DMS114 treated with DMSO at 0.1 percent for 48 hours (cell line): ENCODE measurements at regions not wholly inside any gene's neighbourhood (a gene's known extent, or its start where the extent isn't known, plus 50 kb on each side); places are given as distances from the start of the nearest gene placed in this dataset.

Experiments
- DNase-seq: peaks from one replicate; lab custom pipeline; 2025; ENCODE audit not compliant: unreplicated experiment; lab: John Stamatoyannopoulos, UW

DNA sequence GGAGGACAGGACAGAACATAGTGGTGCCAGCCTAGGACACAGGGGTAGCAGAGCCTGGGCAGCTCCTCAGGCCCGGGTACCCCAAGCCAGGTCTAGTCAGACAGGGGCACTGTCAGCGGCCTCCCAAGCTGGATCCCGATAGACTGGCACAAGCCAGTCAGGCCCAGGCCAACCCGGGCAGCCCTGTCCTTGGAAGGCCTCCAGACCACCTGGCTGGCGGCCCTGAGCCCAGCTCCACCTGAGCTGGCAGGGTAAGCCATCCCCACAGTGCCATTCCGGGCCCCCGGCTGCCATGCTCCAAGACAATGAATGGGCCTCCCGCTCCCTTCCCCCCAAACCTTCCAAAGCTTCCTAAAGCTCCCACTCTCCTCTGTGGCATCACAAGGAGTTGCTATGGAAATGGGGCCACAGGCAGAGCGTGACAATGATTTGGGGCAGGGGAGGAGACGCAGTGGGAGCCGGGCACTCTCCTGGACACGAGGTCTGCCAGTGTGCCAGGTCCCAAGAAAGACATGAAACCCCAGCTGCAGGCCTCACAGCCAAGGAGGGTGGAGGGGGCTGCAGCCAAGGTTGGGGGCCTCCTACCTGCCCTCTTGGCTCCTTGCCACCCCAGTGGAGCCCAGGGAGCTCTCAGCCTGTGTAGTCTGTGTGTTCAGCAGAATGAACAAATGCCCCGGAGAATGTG lies 165.6 kb upstream of the LINGO1 start:
- DNase-seq = no peak

DNA sequence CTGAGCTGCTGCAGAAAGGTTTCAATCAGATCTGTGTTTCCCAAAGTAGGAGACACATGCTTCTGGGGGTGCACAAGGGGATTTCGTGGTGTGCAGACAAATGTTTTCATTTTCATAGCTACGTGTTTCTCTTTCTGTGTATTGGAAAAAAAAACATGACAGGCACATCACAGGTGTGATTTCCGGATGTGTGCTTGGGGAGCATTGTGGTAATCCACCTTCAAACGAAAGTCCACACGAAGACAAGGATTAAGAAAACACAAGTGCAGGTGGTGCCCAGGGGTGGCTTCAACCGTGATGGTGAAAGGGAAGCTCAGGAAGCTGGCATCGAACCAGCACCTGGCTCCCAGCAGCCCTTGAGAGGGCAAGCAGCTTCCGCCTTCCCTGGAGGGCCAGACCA lies 164.6 kb upstream of the LINGO1 start:
- DNase-seq = no peak

DNA sequence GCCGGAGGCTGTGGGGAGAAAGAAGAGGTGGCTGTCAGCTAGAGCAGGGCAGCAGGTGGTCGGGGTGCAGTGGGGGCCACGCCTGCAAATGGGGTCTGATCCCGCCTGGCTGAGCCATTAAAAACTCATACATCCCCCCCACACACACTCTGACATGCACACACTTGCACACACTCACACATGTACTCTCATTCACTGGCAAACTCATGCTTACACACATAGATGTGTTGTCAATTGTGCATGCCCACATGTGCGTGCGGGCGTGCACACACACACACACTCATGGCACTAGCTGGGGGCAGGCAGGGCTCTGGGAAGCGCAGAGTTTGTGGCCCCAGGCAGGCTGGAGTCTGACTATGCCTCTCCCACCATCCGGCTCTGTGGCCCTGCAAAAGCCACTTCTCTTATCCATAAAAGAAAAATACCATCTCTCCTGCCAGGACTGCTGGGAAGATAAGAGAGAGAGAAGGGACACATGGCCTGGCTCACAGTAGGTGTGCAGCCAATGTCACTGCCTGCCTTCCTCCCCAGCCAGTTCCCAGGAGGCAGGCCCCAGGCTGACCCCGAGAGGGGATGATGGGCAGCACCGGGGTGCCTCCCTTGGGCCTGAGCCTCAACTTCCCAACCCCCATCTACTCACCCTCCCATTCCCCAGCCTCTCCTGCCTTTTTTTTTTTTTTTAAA lies 163.5 kb upstream of the LINGO1 start:
- DNase-seq = no peak

DNA sequence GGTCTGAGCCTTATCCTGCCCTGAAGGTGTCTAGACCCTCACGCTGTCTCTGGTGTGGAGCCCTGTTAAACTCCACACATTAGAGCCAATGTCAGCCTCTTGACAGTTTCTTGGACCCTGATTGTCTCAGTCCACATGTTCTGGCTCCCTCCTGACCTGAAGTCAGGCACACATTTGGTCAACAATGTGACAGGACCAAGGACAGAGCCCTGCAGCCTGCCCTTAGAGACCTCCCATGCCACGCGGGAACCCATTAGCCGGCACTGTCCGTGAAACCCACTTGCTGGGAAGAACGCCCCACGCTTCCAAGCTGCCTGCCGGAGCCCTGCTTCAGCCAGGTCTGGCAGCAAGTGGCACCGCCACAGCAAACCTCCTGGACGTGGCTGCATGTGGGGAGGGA lies 162.7 kb upstream of the LINGO1 start:
- DNase-seq = no peak

DNA sequence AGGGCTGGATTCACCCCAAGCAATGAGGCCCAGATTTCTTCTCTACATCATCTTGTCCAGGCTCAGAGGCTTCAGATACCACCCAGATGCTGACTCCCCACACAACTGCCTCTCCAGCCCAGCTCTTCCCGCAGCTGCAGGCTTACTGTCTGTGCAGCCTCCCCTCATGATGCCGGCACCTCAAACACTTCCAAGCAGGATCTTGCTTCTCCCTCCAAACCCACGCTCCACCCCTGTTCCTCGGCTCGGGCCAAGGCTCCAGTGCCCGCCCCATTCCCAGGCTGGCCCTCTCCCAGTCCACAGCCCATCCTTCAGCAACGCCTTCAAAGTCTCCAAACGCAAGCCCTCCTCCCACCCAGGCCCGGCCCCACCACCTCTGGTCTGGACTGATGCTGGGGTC lies 159.2 kb upstream of the LINGO1 start:
- no peak for DNase-seq

DNA sequence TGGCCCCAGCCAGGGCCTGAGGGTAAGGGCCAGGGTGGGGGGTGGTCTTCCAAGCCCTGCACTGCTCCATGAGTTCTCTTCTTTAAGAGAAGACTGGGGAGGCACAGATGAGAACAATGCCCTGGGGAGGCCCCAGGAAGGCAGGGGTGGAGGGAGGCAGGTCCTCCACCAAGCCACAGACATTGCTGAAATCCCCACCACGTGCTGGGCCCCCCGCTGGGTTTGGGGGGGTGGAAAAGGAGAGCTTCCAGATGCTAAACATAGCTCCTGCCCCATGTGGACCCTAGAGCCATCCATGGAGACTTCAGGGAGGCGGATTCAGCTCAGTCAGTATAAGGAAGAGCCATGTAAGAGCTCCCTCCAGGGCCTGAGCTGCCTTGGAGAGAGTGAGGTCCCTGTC lies 157.8 kb upstream of the LINGO1 start:
- no peak for DNase-seq

DNA sequence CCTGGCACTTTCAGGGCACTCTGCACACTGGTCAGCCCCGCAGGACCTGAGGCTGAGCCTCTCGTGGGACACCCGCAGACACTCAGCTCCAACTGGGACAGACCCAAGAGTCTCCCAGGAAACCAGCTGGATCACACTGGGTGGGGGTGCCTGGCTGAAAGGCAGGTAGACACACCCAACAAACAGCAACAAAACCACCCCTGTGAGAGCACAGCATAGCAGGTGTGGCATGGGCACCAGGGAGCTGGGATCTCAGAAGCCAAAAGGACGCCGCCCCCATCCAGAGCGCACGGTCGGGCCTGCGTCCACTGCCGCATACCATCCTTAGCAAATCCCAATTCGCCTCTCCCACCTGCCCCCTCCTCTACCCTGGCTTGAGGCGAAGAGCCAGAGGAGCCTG lies 154.2 kb upstream of the LINGO1 start:
- no peak for DNase-seq

DNA sequence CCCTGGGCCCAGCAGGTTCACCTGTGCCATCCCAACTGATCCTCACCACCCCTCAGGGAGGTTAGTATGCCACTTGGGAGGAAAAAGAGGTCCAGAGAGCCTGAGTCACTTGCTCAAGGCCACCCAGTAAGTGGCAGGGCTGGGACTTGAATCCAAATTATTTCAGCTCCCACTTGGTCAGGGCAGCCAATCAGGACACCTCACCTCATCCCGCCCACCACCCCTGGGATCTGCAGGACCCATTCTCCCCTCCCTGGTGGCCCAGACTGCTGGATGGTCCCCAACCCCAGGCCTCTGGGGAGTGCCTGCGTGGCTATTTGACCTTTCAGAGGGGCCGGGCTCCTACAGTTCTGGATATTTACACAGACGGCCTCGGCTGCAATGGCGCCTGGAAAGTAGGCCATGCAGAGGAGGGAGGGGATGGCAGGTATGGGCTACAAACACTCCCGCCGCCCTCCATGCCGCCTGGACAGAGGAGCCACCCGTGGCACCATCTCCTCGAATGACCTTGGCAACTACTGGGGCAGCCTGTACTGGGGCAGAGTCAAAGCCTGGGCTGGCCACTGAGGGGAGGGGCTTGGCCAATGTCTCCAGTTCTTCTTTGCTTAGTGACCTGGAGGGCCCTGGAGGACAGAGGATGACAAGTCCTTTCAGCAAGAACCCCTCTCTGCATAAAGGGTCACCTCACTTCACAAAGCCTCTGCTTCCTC lies 153.6 kb upstream of the LINGO1 start:
- no peak for DNase-seq

DNA sequence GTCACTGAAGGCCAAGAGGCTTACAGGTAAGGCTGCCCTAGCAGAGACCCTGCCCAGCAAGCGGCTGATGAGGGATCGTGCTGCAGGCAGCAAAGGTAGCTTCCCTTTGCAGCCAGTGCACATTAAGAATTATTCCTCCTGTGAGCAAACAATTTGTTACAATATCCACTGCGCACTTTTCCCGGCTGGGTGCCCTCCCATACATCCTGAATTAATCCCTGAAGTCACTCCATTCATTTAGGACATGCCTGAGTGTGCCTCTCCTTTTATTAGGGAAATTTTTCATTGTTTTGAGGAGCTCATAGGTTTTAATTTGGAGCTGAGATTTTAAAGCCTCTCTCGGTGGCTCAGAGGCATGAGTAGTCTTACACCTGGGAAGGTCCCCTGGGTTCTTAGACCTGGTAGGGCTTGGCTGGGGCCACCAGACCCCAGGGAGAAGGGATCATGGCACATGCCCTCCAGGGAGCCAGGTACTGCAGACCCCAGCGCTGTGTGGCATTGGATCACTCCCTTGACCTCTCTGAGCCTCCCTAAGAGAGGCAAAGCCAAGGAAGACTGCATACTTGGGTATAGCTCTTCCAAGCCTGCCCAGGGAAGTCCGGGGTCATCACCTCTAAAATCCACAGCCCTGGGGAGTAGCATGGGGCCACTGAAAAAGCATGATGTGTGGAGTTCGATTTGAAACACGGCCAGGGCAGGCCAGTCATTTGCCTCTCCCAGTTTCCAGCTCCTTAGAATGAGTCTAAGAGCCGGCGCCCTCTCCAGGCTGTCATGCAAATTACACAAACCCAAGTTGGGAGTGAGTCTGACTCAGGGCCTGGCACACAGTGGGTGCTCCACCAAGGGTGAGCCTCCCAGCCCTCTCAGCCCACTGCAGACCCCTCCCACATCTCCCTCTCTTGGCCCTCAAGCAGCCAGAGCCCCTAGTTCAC lies 151.9 kb upstream of the LINGO1 start:
- no peak for DNase-seq

DNA sequence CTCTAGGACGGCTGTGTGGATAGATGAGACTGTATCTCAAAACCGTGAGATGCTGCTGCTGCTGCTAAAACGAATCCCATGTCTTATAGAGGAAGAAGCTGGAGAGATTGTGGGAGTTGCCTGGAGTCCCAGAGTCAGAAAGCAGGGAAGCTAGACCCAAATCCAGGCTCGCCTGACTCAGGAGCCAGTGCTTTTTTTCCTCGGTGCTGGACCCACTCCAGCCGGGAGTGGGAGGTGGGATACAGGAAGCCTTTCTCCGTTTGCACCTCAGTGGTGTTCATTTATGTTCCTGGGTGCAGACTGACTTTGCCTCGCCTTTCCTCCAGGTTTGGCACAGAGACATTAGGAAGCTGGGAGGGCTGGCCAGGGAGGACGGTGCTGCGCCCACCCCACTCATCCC lies 150.9 kb upstream of the LINGO1 start:
- no peak for DNase-seq

DNA sequence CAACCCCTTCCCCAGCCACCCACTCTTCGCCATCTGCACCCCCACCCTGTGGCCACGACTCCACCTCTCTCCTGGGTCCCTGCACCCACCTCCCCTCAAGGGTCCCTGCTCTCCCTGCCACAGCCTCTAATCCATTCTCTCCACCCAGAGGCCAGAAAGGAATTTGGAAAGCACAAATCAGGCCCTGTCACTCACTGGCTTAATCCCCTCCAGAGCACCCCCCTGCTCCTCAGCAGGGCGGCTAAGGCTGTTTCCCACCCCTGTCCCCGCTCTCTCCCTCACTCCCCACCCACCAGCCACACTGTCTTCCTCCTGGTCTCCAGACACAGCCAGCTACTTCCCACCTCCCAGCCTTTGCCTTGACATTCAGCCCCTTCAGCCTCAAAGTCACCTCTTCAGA lies 150.0 kb upstream of the LINGO1 start:
- no peak for DNase-seq

DNA sequence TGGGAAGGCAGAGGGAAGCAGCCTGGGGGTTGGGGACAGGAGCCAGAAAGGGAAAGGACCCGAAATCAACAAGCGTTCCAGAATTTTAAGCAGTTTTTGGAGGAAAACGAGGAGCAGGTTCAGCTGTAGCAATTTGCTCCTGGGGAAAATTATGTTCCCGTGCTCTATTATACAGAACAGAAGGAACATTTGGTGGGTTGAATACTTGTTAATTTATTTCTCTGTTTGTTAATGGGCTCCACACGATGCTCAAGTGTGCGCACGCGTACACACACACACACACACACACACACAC lies 149.2 kb upstream of the LINGO1 start:
- DNase-seq = no peak

DNA sequence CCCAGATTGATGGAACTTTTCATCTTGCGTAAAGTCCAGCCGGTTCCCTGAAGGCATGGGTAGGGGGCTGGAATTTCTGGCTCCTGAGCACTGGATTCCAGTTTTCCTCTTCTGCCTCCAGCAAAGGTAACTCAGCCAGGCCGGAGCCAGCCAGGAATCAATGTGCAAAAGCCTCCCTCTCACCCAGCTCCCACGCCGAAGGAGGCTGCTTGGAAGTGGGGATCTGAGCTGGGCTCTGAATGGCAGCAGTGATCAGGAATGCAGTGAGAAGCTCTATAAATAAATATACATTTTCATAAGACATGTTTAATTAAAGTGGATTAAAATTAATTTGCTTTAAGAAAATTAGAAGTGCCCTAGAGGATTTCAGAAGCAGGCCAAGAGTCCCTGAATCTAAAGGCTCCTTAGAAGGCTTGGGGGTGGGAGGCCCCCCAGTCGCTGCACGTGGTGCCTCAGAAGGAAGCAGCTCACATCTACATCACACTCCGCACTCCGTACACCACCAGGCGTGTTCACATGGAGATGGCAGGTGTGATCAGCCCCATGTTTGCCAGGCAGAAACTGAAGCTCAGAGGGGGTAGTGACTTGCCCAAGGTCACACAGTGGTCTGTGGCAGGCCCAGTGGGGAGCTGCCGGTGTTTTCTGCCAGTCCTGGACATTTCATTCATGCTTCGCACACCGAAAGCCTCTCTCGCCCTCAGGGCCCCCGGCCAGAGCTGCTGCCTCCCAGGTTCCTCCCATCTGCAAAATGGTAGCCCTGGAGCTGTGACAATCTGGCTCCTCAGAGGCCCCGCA lies 148.6 kb upstream of the LINGO1 start:
- no peak for DNase-seq

DNA sequence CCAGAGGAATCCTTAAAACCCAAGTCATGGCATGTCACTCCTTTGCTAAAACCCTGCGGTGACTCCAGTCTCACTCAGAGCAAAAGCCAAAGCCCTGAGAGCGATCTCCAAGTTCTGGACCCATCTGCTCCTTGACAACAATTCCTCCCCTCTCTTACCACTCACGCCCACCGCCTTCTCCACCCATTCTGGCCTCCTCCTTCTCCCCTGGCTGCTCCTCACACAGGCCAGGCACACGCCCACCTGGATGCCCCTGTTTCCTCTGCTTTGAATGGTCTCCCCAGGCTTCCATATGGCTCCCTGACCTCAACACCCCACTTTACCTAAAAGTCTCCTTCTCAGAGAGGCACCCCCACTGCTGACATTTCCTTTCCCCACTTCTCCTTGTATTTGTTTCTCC lies 146.1 kb upstream of the LINGO1 start:
- DNase-seq = no peak

DNA sequence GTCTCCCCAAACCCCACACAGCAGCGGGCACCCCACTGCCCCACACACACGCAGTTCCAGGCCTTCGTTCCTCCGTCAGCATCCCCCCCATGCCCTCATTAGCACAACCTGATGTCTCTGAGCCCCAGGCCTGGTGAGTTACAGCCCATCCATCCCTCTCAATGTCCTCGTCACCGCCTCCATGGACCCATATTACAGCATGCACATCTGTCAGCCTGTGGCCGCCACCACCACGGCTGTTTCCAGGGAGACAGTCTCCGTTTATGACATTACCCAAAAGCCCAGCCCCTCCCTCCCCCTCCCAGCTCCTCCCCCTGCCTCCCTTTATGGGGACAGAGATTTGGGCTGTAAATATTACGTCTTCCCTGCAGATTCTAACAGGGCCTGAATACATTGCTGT lies 143.1 kb upstream of the LINGO1 start:
- no peak for DNase-seq

DNA sequence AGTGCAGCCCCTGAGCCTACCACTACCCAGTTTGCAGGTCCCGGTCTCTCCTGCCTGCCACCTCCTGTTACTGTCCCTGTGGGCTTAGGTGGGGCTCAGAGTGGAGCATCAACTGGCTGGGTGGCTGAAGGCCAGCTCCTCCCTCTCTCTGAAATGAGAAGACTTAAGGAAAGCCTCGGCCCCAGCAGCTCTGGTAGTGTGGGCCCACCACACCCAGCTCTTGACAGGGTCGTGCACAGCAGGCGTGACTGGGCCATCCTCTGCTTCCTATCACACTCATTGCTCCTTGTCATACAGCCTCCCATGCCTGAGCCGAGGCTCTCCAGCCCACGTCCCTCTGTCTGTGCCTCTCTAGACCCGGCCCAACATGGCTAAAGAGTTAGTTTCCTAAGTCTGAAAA lies 142.7 kb upstream of the LINGO1 start:
- DNase-seq = no peak

DNA sequence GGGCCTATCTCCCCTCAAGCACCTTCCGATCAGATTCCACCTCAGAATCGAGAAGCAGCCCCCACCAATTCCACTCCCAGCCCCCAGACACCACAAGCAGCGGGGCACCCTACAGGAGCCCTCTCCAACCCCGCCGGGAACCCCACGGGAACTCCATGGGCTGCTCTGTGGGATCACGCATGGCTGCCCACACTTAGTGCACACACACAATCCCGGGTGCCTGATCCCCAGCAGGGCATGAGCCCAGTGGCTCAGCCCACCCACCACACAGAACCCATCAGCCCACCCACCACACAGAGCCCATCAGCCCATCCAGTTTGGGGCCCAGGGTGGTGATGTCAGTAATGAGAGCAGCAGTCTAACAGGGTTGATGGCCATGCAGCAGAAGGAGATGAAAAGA lies 141.6 kb upstream of the LINGO1 start:
- DNase-seq = no peak

DNA sequence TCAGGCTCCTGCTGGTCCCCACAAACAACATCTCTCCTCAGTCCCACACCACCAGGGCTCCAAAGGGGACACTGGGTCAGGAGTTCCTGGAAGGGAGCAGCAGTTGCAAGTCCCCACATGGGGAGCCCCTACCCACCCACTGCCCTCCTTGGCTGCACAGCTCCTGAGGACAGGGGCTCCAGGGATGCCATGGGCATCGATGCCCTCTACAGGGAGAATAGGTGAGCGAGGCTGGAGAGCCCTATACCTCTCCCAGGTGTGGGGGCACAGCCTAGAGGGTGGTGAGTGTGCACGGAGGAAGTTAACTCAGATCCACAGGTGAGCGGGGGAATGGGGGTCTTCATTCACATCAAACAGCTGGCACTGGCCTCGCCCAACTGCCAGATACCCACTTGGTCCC lies 141.2 kb upstream of the LINGO1 start:
- DNase-seq = no peak

DNA sequence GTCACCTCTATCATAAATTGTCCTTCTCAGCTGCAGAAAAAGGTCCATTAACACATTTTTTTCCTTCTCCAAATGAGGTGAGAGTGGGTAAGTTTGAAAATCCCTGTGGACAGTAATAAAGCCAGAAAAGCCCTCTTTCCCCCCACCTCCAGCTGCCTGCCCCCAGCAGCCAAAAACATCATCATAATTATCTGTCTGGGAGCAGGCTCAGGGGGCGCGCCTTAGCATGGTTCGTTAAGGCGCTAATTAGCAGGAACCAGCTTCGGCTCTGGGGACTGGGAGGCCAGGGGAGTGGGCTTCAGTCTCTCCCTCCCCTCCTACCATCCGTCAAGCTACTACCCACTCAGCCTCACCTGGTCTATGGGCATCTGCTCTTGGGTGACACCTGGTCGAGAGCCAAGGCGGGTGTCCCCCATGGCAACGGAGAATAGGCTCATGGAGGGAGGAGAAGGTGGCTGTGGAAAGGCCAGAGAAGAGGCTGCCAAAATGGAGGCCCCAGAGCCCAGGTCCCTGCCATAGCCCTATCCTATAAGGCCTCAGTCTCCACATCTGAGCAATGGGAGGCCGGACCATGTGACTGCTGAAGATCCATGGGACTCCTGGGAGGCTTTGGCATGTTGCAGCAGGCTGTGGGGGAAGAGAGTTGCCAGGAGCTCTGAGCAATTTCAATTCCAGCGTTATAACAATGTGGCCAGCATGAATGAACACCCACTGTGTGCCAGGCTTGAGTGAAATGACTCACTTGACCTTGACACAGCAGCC lies 140.1 kb upstream of the LINGO1 start:
- DNase-seq = no peak

DNA sequence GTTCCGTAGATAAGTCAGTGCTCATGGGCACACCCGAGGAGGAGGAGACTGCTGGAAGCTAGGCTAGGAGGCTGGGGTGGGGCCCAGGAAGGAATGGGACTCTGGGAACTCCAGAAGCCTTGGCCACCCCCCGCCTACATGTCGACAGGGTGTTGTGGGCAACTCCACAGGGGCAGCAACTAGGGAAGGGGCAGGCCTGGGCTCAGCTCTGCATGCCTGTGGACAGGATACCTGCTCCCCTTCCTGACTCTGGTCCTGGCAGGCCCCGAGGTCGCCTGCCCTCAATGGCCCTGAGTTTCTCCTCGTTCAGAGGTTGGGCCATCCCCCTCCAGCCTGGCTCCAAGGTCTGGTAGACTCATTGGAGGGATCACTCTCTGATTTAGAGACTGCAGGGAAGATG lies 138.9 kb upstream of the LINGO1 start:
- DNase-seq = no peak
